ENCODE measurements at regions not wholly inside any gene's neighbourhood (a gene's known extent, or its start where the extent isn't known, plus 50 kb on each side); places are given as distances from the start of the nearest gene placed in this dataset.

GRCh38 chr2:195289081-195289480, 367.9 kb upstream of the SLC39A10 start (continued):
- TF ChIP-seq CEBPB (IDR thresholded peaks at IDR 0.05; ENCODE audit: low read depth, low read length), result no peak
- TF ChIP-seq RAD21 (IDR thresholded peaks at IDR 0.05 in 1 of 2, conservative IDR thresholded peaks at IDR 0.05 in 1 of 2; ENCODE audit: low read depth in 2 of 2, low read length in 2 of 2), result no peak
- TF ChIP-seq NANOG (IDR thresholded peaks at IDR 0.05; ENCODE audit: insufficient read depth, low read depth, low read length, poor library complexity, severe bottlenecking), result no peak
- TF ChIP-seq TAF7 (optimal IDR thresholded peaks at IDR 0.05; ENCODE audit: borderline replicate concordance, low read depth, low read length), result no peak
- TF ChIP-seq POLR2A (IDR thresholded peaks at IDR 0.05; ENCODE audit: control extremely low read depth in 1 of 2, low read depth in 2 of 2, low read length in 2 of 2), result no peak
- TF ChIP-seq HDAC6 (IDR thresholded peaks at IDR 0.05; ENCODE audit: low read depth, low read length), result no peak
- no peak for TF ChIP-seq RXRA (IDR thresholded peaks at IDR 0.05; ENCODE audit: insufficient read depth, low read depth, low read length)
